ENCODE measurements at regions not wholly inside any gene's neighbourhood (a gene's known extent, or its start where the extent isn't known, plus 50 kb on each side); places are given as distances from the start of the nearest gene placed in this dataset.
"Not testable (repeated sequence)": the region's sequence is repeated elsewhere in the genome, so short reads cannot be mapped to it uniquely, and the experiment has no call there.

DNA sequence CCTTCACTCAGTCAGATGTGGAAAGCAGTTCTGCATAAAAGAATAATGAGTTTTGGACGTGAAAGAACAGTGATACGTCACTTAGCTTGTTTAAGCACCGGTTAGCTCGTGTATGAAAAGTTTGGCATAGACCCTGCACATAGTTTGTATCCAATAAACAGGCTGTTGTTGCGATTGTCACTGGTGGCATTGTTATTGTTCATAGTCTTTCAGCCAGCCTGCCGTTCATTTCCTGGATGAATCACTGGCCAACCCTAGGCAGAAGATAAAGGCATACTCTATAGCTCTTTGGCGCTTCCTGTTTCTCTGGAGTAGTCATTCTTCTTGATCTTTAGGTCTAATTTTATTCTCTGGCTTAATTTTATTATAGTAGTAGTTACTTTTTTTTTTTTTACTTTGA lies 57.8 kb upstream of the ANKRD30A start:
- no peak for DNase-seq (ENCODE audit: low spot score in 2 of 2)
- Histone ChIP-seq H3K4me3 (no peak overlapping the region), H3K27ac (no peak overlapping the region), H3K36me3 (no peaks in the 10 kb centered on the region), H3K9me3 (no peaks in the 10 kb centered on the region), H3K27me3 (no peaks in the 10 kb centered on the region), H3K4me1 (no peaks in the 10 kb centered on the region)
- 84% methylated on average over 7 of the region's 7 CpGs for WGBS
- TF ChIP-seq EP300 (IDR thresholded peaks at IDR 0.05), result no peak
- TF ChIP-seq, protein P1, sequence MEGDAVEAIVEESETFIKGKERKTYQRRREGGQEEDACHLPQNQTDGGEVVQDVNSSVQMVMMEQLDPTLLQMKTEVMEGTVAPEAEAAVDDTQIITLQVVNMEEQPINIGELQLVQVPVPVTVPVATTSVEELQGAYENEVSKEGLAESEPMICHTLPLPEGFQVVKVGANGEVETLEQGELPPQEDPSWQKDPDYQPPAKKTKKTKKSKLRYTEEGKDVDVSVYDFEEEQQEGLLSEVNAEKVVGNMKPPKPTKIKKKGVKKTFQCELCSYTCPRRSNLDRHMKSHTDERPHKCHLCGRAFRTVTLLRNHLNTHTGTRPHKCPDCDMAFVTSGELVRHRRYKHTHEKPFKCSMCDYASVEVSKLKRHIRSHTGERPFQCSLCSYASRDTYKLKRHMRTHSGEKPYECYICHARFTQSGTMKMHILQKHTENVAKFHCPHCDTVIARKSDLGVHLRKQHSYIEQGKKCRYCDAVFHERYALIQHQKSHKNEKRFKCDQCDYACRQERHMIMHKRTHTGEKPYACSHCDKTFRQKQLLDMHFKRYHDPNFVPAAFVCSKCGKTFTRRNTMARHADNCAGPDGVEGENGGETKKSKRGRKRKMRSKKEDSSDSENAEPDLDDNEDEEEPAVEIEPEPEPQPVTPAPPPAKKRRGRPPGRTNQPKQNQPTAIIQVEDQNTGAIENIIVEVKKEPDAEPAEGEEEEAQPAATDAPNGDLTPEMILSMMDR (IDR thresholded peaks at IDR 0.05), result no peak
- no peak for TF ChIP-seq POLR2A (IDR thresholded peaks at IDR 0.05)
- no peak for TF ChIP-seq POLR2AphosphoS5 (IDR thresholded peaks at IDR 0.05)

DNA sequence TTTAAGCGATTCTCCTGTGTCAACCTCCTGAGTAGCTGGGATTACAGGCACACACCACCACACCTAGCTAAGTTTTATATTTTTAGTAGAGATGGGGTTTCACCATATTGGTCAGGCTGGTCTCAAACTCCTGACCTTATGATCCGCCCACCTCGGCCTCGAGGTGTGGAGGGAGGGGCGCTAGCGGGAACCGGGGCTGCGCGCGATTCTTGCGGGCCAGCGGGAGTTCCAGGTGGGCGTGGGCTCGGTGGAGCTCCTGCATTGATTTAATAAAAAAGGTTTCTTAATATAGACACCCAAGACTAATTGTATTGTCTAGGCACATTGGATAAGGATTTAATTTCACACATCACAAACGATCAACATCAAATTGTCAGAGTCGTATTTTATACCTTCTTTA lies 63.1 kb upstream of the ANKRD30A start:
- H3K4me3 ChIP-seq; DNase-seq (ENCODE audit: low spot score in 2 of 2); H3K27me3 ChIP-seq; H3K27ac ChIP-seq; H3K36me3 ChIP-seq; H3K4me1 ChIP-seq; H3K9me3 ChIP-seq: not testable (repeated sequence)
- WGBS, result 93% methylated on average over 16 of the region's 16 CpGs

DNA sequence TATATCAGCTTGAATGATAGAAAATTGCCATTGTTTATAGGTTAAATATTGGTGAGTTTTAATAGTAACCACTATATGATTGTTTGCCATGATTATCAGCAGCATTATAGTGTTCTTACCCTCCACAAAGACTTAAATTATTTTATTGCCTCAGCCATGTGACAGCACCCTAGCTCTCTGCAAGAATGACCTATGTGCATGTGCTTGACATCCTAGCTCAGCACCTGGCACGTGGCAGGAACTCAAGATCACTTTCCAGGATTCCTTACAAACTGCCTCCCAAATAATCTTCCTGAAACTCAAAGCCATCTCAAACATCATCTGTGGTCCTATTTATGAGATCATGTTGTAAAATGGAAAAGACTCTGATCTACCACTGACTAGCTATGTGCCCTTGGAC lies 68.1 kb upstream of the ANKRD30A start:
- WGBS, result 12% methylated on average over 1 of the region's 1 CpG
- Histone ChIP-seq H3K4me3 (no peak overlapping the region), H3K4me1 (no peaks in the 10 kb centered on the region), H3K9me3 (peaks cover 3% of the 10 kb centered on the region), H3K27ac (no peak overlapping the region), H3K27me3 (no peaks in the 10 kb centered on the region), H3K36me3 (no peaks in the 10 kb centered on the region)
- no peak for TF ChIP-seq POLR2AphosphoS5 (IDR thresholded peaks at IDR 0.05)
- TF ChIP-seq, protein P1 (IDR thresholded peaks at IDR 0.05), result no peak
- TF ChIP-seq EP300 (IDR thresholded peaks at IDR 0.05), result no peak
- no peak for TF ChIP-seq POLR2A (IDR thresholded peaks at IDR 0.05)
- DNase-seq (ENCODE audit: low spot score in 2 of 2), result no peak

DNA sequence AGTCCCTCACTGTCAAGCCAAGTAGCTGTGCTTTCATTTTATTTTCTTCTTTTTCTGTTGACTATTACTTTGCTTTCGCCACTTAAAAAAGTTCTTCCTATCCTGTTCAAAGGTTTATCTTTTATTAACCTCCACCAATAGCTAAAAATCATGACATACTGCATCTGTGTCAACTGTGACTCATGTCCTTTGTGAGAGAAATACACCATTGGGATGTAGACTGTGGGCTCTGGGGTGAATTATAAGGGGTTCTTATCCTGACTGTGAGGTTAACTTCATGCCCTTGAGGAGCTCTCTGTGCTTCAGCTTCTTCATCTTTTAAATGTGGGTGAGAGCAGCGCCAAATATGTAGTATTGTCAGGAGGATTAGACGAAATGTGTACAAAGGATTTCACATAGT lies 71.9 kb upstream of the ANKRD30A start:
- H3K27ac ChIP-seq, result no peak overlapping the region
- no peaks in the 10 kb centered on the region for H3K4me1 ChIP-seq
- 75% methylated on average over 3 of the region's 3 CpGs for WGBS
- no peak overlapping the region for H3K4me3 ChIP-seq
- H3K27me3 ChIP-seq, result no peaks in the 10 kb centered on the region
- no peak for DNase-seq (ENCODE audit: low spot score in 2 of 2)
- H3K36me3 ChIP-seq, result no peaks in the 10 kb centered on the region
- peaks cover 10% of the 10 kb centered on the region for H3K9me3 ChIP-seq
- no peak for TF ChIP-seq POLR2AphosphoS5 (IDR thresholded peaks at IDR 0.05)
- TF ChIP-seq, protein P1 (IDR thresholded peaks at IDR 0.05), result no peak
- no peak for TF ChIP-seq EP300 (IDR thresholded peaks at IDR 0.05)
- no peak for TF ChIP-seq POLR2A (IDR thresholded peaks at IDR 0.05)

DNA sequence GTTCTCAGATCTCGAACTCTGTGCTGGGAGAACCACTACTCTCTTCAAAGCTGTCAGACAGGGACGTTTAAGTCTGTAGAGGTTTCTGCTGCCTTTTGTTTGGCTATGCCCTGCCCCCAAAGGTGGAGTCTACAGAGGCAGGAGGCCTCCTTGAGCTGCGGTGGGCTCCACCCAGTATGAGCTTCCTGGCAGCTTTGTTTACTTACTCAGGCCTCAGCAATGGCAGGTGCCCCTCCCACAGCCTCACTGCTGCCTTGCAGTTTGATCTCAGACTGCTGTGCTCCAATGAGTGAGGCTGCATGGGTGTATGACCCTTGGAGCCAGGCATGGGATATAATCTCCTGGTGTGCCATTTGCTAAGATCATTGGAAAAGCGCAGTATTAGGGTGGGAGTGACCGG lies 75.4 kb upstream of the ANKRD30A start:
- 92% methylated on average over 3 of the region's 5 CpGs for WGBS
- not testable (repeated sequence) for H3K27me3 ChIP-seq; H3K4me3 ChIP-seq; DNase-seq (ENCODE audit: low spot score in 2 of 2); H3K4me1 ChIP-seq; H3K27ac ChIP-seq; H3K36me3 ChIP-seq
- H3K9me3 ChIP-seq, result peaks cover 10% of the 10 kb centered on the region

DNA sequence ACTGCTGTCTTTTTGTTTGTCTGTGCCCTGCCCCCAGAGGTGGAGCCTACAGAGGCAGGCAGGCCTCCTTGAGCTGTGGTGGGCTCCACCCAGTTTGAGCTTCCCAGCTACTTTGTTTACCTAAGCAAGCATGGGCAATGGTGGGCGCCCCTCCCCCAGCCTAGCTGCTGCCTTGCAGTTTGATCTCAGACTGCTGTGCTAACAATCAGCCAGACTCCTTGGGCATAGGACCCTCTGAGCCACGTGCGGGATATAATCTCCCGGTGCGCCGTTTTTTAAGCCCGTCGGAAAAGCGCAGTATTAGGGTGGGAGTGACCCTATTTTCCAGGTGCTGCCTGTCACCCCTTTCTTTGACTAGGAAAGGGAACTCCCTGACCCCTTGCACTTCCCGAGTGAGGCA lies 81.1 kb upstream of the ANKRD30A start:
- H3K9me3 ChIP-seq, result peaks cover 12% of the 10 kb centered on the region
- H3K27ac ChIP-seq, H3K4me3 ChIP-seq, H3K27me3 ChIP-seq, H3K4me1 ChIP-seq, H3K36me3 ChIP-seq: not testable (repeated sequence)
- DNase-seq (ENCODE audit: low spot score in 2 of 2), result peak in 1 of 2 donors; percentile 54
- WGBS, result 90% methylated on average over 6 of the region's 10 CpGs

DNA sequence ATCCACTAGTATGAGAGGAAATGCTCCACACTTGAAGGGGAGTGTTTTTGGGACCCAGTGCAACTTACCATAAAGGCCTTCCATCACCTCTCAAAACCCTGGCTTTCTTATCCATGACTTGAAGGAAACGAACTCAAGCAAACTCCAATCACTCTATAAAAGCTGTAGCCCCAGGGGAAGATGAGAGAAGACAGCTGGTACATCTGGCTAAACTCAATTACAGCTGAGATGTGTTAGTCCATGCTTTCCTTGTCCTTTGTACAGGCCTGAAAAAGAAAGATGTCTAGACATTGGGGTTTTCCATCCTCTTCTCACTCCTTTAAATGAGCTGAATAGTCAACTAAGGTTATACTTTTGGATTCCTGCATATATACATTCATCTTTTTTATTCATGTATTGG lies 89.5 kb upstream of the ANKRD30A start:
- Histone ChIP-seq H3K4me3 (no peak overlapping the region), H3K4me1 (no peaks in the 10 kb centered on the region), H3K27me3 (no peaks in the 10 kb centered on the region), H3K36me3 (no peaks in the 10 kb centered on the region), H3K9me3 (no peaks in the 10 kb centered on the region), H3K27ac (no peak overlapping the region)
- DNase-seq (ENCODE audit: low spot score in 2 of 2), result no peak
- 5% methylated on average over 1 of the region's 1 CpG for WGBS
- TF ChIP-seq EP300 (IDR thresholded peaks at IDR 0.05), result no peak
- TF ChIP-seq, protein P1 (IDR thresholded peaks at IDR 0.05), result no peak
- TF ChIP-seq POLR2A (IDR thresholded peaks at IDR 0.05), result no peak
- TF ChIP-seq POLR2AphosphoS5 (IDR thresholded peaks at IDR 0.05), result no peak
